ENCODE measurements at regions not wholly inside any gene's neighbourhood (a gene's known extent, or its start where the extent isn't known, plus 50 kb on each side); places are given as distances from the start of the nearest gene placed in this dataset.
"Not testable (repeated sequence)": the region's sequence is repeated elsewhere in the genome, so short reads cannot be mapped to it uniquely, and the experiment has no call there.

GRCh38 chr6:6960571-6961251, 147.1 kb upstream of the RREB1 start:
- no peak for DNase-seq

GRCh38 chr6:6962086-6962485, 145.7 kb upstream of the RREB1 start:
- no peak for DNase-seq

- DNase-seq, result no peak
Observed at GRCh38 chr6:6962699-6963098, 145.1 kb upstream of the RREB1 start.

GRCh38 chr6:6963390-6963789, 144.4 kb upstream of the RREB1 start:
- not testable (repeated sequence) for DNase-seq

- DNase-seq, result no peak
Observed at GRCh38 chr6:6964675-6965074, 143.1 kb upstream of the RREB1 start.

- DNase-seq, result no peak
Observed at GRCh38 chr6:6966127-6966526, 141.6 kb upstream of the RREB1 start.

GRCh38 chr6:6966569-6966968, 141.2 kb upstream of the RREB1 start:
- DNase-seq, result no peak

GRCh38 chr6:6968357-6968730, 139.4 kb upstream of the RREB1 start:
- DNase-seq, result no peak

GRCh38 chr6:6968731-6969552, 138.8 kb upstream of the RREB1 start:
- DNase-seq, result no peak

GRCh38 chr6:6969761-6970223, 138.0 kb upstream of the RREB1 start:
- no peak for DNase-seq

GRCh38 chr6:6970851-6971250, 136.9 kb upstream of the RREB1 start:
- DNase-seq, result no peak

- no peak for DNase-seq
Observed at GRCh38 chr6:6971369-6971768, 136.4 kb upstream of the RREB1 start.

- no peak for DNase-seq
Observed at GRCh38 chr6:6972456-6972855, 135.3 kb upstream of the RREB1 start.

- no peak for DNase-seq
Observed at GRCh38 chr6:6973721-6974120, 134.0 kb upstream of the RREB1 start.

GRCh38 chr6:6975459-6976111, 132.2 kb upstream of the RREB1 start:
- no peak for DNase-seq

- DNase-seq, result no peak
Observed at GRCh38 chr6:6976193-6976592, 131.6 kb upstream of the RREB1 start.

GRCh38 chr6:6978731-6979130, 129.0 kb upstream of the RREB1 start:
- DNase-seq, result no peak

- no peak for DNase-seq
Observed at GRCh38 chr6:6980999-6981597, 126.7 kb upstream of the RREB1 start.

GRCh38 chr6:6981681-6982322, 126.0 kb upstream of the RREB1 start:
- DNase-seq, result no peak

GRCh38 chr6:6982663-6983062, 125.1 kb upstream of the RREB1 start:
- DNase-seq, result no peak

GRCh38 chr6:6984585-6985366, 123.0 kb upstream of the RREB1 start:
- DNase-seq, result no peak

- no peak for DNase-seq
Observed at GRCh38 chr6:6986344-6986743, 121.4 kb upstream of the RREB1 start.

Data from femur (tissue), 1 donor.